Upper lobe of left lung (tissue), 6 donors: ENCODE measurements at regions not wholly inside any gene's neighbourhood (a gene's known extent, or its start where the extent isn't known, plus 50 kb on each side); places are given as distances from the start of the nearest gene placed in this dataset.
A peak's percentile ranks its signal among the peaks of the same experiment; 100 is the strongest.

Source experiments
- ATAC-seq, 2 donors: fragments of 200-7000 bp; cut with Tn5 transposase; one replicate each; pipeline ENCODE4 v1.9.1; 2022; ENCODE audit warnings: mild to moderate bottlenecking in 2 of 2, moderate library complexity in 2 of 2; ENCODE audit not compliant: low FRiP score in 2 of 2
- DNase-seq, 2 donors: peaks; one replicate each; pipeline ENCODE4 v3.0.0-alpha.2; 2019 to 2020
- H3K27ac ChIP-seq, 4 donors: fragments of 200-600 bp; sonication (generic); one replicate each; pipeline ENCODE4 v1.5.1; 2016 to 2019
- H3K27me3 ChIP-seq, 4 donors: fragments of 200-600 bp; sonication (generic); one replicate each; pipeline ENCODE4 v1.5.1; 2017 to 2019
- H3K36me3 ChIP-seq, 4 donors: fragments of 200-600 bp; sonication (generic); one replicate each; pipeline ENCODE4 v1.5.1; 2016 to 2019
- H3K4me1 ChIP-seq, 4 donors: fragments of 200-600 bp; sonication (generic); one replicate each; pipeline ENCODE4 v1.5.1; 2018 to 2019
- H3K4me3 ChIP-seq, 4 donors: fragments of 200-600 bp; sonication (generic); one replicate each; pipeline ENCODE4 v1.5.1; 2017 to 2019; ENCODE audit warnings: mild to moderate bottlenecking in 2 of 4, moderate library complexity in 1 of 4
- H3K9me3 ChIP-seq, 4 donors: fragments of 200-600 bp; sonication (generic); one replicate each; pipeline ENCODE4 v1.5.1; 2018 to 2019
- CTCF ChIP-seq, 6 experiments: fragments of 450-650 bp in 4 of 6; fragments of 200-600 bp in 2 of 6; sonication (generic) in 2 of 6; IDR thresholded peaks; one replicate each; pipeline ENCODE4 v1.5.1; 2016 to 2019; ENCODE audit warnings: antibody characterized with exemption in 6 of 6
- EP300 ChIP-seq, 4 donors: sonication (generic); formaldehyde crosslinking; IDR thresholded peaks; one replicate each; pipeline ENCODE4 v1.5.1; 2017; ENCODE audit warnings: antibody characterized with exemption in 4 of 4, control low read depth in 2 of 4
- POLR2A ChIP-seq, 4 donors: fragments of 450-650 bp; IDR thresholded peaks; one replicate each; pipeline ENCODE4 v1.5.1; 2016 to 2017; ENCODE audit warnings: antibody characterized with exemption in 4 of 4, mild to moderate bottlenecking in 2 of 4
- POLR2AphosphoS5 ChIP-seq, 2 donors: sonication (generic); formaldehyde crosslinking; IDR thresholded peaks; one replicate each; pipeline ENCODE4 v1.5.1; 2017; ENCODE audit warnings: antibody characterized with exemption in 2 of 2
- WGBS, 2 donors: methylation state at CpG; one replicate each; pipeline ENCODE4 v1.1.5; 2017 to 2018; 5-methylcytosine and 5-hydroxymethylcytosine counted together
- donor health status: DM: no; HTN: no; CAD: no; lungs with moderate emphysema.
- donor health status: DM: no; HTN: yes; CAD: no; lungs with severe emphysema.

- H3K36me3 ChIP-seq: no peaks in the 10 kb centered on the region
Measured at GRCh38 chr11:95688015-95688414, 101.6 kb downstream of the FAM76B start.

DNA sequence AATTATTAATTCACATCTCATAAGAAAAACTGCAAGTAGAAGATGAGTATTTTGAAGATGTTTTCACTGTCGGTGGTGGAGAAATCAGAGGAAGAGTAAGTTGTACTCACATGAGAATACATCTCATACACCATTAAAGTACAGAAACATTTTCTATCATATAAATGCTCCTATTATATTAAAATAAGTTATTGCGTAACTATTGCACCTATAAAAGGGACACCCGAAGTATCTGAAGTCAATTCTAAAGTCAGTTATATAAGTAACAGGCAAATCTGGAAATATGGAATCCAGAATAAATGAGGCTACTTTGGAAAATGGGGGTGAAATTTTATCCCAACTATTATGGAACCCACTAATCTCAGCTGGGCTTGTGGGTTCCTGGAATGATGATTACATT, 103.3 kb downstream of the FAM76B start:
- Histone ChIP-seq H3K4me3 (no peak overlapping the region), H3K27ac (no peak overlapping the region), H3K4me1 (peaks cover 0 to 2% (median 1%) of the 10 kb centered on the region in 4 donors), H3K36me3 (no peaks in the 10 kb centered on the region), H3K27me3 (no peaks in the 10 kb centered on the region), H3K9me3 (no peaks in the 10 kb centered on the region)
- DNase-seq: no peak
- ATAC-seq: no peak
- TF ChIP-seq EP300 (IDR thresholded peaks at IDR 0.05) (no peak), POLR2A (IDR thresholded peaks at IDR 0.05) (no peak)
- WGBS, 2 donors: 95 to 97% methylated on average over 3 of the region's 3 CpGs

More at GRCh38 chr11:95688015-95688414, 101.6 kb downstream of the FAM76B start:
- Histone ChIP-seq H3K4me1 (peaks cover 0 to 6% (median 0%) of the 10 kb centered on the region in 4 donors), H3K9me3 (no peaks in the 10 kb centered on the region), H3K4me3 (no peak overlapping the region), H3K27ac (no peak overlapping the region), H3K27me3 (no peaks in the 10 kb centered on the region)
- WGBS, 2 donors: 86 to 91% methylated on average over 2 of the region's 2 CpGs
- ATAC-seq: no peak
- TF ChIP-seq POLR2AphosphoS5 (IDR thresholded peaks at IDR 0.05): no peak
- no peak for TF ChIP-seq CTCF (IDR thresholded peaks at IDR 0.05)
- TF ChIP-seq EP300 (IDR thresholded peaks at IDR 0.05): no peak
- TF ChIP-seq POLR2A (IDR thresholded peaks at IDR 0.05): no peak
- DNase-seq: no peak

DNA sequence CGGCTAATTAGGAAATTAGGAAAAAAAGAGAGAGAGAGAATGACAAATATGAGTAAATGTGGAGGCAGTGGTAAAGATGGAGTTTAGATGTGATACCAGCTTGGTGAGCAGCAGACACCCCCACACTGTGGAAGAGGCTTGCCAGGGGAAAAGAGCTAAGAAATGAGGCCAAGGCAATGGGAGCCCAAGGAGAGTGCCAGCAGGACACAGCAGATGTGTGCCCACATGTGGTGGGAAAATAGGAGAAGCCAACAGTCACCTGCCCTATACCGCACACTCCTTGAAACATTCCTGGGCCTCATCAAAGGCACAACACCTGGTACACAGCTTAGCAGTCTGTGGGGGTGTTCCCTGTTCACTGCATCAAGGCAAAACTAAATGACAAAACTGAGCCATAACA, 104.9 kb downstream of the FAM76B start:
- no peak for DNase-seq
- no peak overlapping the region for H3K4me3 ChIP-seq
- no peak for ATAC-seq
- TF ChIP-seq CTCF (IDR thresholded peaks at IDR 0.05) (no peak), POLR2AphosphoS5 (IDR thresholded peaks at IDR 0.05) (no peak), POLR2A (IDR thresholded peaks at IDR 0.05) (no peak), EP300 (IDR thresholded peaks at IDR 0.05) (no peak)
- H3K36me3 ChIP-seq: no peaks in the 10 kb centered on the region
- no peaks in the 10 kb centered on the region for H3K9me3 ChIP-seq
- H3K27me3 ChIP-seq: no peaks in the 10 kb centered on the region
- 96 to 98% methylated on average over 2 of the region's 2 CpGs for WGBS, 2 donors
- peaks cover 7 to 14% (median 12%) of the 10 kb centered on the region in 4 donors for H3K4me1 ChIP-seq
- H3K27ac ChIP-seq: no peak overlapping the region

DNA sequence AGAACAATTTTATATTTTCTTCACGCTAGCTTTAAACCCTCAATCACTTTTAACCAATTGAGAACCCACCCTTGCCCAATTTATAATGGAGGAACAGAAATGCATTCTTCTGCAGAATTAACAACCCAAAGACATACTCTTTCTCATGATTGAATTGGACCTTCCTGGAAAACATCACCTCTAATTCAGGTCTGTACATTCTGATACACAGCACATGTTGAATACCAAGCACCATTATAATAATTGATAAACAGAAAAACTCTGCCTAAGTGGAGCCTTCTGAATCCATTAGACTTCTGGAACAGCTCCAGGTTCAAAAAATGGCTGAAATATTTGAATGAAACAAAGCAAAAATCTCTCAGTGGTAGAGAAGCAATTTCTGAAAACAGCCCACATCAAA, 105.4 kb downstream of the FAM76B start:
- Histone ChIP-seq H3K4me3 (no peak overlapping the region), H3K36me3 (no peaks in the 10 kb centered on the region), H3K9me3 (no peaks in the 10 kb centered on the region), H3K27ac (no peak overlapping the region), H3K4me1 (peaks cover 7 to 14% (median 12%) of the 10 kb centered on the region in 4 donors), H3K27me3 (no peaks in the 10 kb centered on the region)
- TF ChIP-seq POLR2A (IDR thresholded peaks at IDR 0.05) (no peak), POLR2AphosphoS5 (IDR thresholded peaks at IDR 0.05) (no peak), CTCF (IDR thresholded peaks at IDR 0.05) (no peak), EP300 (IDR thresholded peaks at IDR 0.05) (no peak)
- DNase-seq (no peak), ATAC-seq (no peak)
- WGBS, 2 donors: 95 to 96% methylated on average over 1 of the region's 1 CpG

GRCh38 chr11:95682552-95682951, 107.0 kb downstream of the FAM76B start:
- Histone ChIP-seq H3K9me3 (no peaks in the 10 kb centered on the region), H3K36me3 (no peaks in the 10 kb centered on the region), H3K27me3 (no peaks in the 10 kb centered on the region), H3K4me3 (no peak overlapping the region), H3K27ac (no peak overlapping the region), H3K4me1 (peaks cover 7 to 14% (median 12%) of the 10 kb centered on the region in 4 donors)
- no peak for TF ChIP-seq POLR2A (IDR thresholded peaks at IDR 0.05)
- TF ChIP-seq EP300 (IDR thresholded peaks at IDR 0.05): no peak
- no peak for TF ChIP-seq CTCF (IDR thresholded peaks at IDR 0.05)
- no peak for TF ChIP-seq POLR2AphosphoS5 (IDR thresholded peaks at IDR 0.05)
- DNase-seq (no peak), ATAC-seq (peak in 1 of 2 donors; percentile 58)
- WGBS, 2 donors: 52 to 70% methylated on average over 2 of the region's 2 CpGs
